ENCODE measurements at regions not wholly inside any gene's neighbourhood (a gene's known extent, or its start where the extent isn't known, plus 50 kb on each side); places are given as distances from the start of the nearest gene placed in this dataset.
A peak's percentile ranks its signal among the peaks of the same experiment; 100 is the strongest.

DNA sequence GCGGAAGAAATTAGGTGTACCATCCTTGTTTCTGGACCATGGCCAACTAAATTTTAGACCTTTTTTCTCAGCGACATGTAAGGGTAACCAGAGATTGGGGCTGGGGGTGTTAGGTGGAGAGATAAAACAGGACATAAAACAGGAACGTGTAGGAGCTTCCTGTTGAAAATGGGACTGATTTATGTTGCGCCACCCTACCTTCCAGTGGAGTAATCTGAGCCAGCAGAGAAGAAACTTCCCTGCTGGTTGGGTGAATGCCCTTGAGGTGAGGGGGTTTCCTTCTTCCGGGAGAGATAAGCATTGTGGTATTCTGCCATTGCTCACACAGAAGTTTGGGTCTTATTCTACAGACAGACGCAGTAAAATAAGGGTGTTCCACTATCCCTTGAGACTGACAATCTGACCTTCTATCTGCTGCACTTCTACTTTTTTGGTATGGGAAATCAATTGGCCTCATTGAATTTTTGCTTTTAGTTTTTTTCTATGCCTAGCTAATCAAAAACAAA, 417.6 kb downstream of the PCNX1 start:
- DNase-seq (ENCODE audit: low spot score) = no peak
- H3K9me3 ChIP-seq (ENCODE audit: control insufficient read depth in 4 of 4, low read length in 3 of 4) = no peaks in the 10 kb centered on the region
- no peak overlapping the region for H3K4me3 ChIP-seq (ENCODE audit: low read depth in 1 of 3, low read length in 3 of 3)
- H3K27me3 ChIP-seq (ENCODE audit: control insufficient read depth in 4 of 4, insufficient read depth in 4 of 4, low read length in 3 of 4) = no peaks in the 10 kb centered on the region
- peaks cover 2 to 47% (median 24%) of the 10 kb centered on the region in 4 donors for H3K4me1 ChIP-seq (ENCODE audit: control insufficient read depth in 4 of 4, insufficient read depth in 4 of 4, low read length in 3 of 4)
- 45% methylated on average over 6 of the region's 6 CpGs for WGBS
- peak overlapping the region; percentile 37 to 46 for H3K27ac ChIP-seq (ENCODE audit: low read depth in 1 of 2, low read length in 2 of 2)
- TF ChIP-seq RXRA (IDR thresholded peaks at IDR 0.05) (peak; percentile 39 to 71), HNF4G (IDR thresholded peaks at IDR 0.05) (no peak), RAD21 (IDR thresholded peaks at IDR 0.05) (peak in 1 of 2 donors; percentile 44)
- H3K36me3 ChIP-seq (ENCODE audit: control insufficient read depth in 4 of 4, insufficient read depth in 3 of 4, low read depth in 1 of 4, low read length in 3 of 4) = no peaks in the 10 kb centered on the region
- H3K9ac ChIP-seq (ENCODE audit: low read depth in 1 of 2, low read length in 2 of 2) = no peak overlapping the region

DNA sequence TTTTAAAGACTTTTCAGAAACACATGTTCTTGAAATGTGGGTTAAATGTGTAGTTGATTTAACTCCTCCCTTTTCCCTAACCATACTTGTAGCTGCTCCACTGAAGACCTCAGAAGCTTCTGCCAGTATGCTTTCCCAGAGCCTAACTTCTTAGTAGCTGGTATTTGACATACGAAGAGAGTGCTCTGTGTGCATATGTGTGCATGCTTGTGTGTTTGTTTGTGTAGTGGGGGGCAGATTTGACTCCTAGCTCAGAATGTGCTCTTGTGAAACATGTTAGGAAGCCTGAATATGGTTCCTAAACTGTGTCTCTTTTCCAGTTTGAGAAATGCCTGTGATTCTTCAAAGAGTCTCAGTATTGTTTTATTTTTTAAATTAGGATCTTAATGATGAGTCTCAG, 420.4 kb downstream of the PCNX1 start:
- H3K4me1 ChIP-seq (ENCODE audit: control insufficient read depth in 4 of 4, insufficient read depth in 4 of 4, low read length in 3 of 4) = peaks cover 2 to 33% (median 13%) of the 10 kb centered on the region in 4 donors
- no peaks in the 10 kb centered on the region for H3K27me3 ChIP-seq (ENCODE audit: control insufficient read depth in 4 of 4, insufficient read depth in 4 of 4, low read length in 3 of 4)
- 40% methylated on average over 1 of the region's 1 CpG for WGBS
- DNase-seq (ENCODE audit: low spot score) = no peak
- H3K4me3 ChIP-seq (ENCODE audit: low read depth in 1 of 3, low read length in 3 of 3) = no peak overlapping the region
- H3K27ac ChIP-seq (ENCODE audit: low read depth in 1 of 2, low read length in 2 of 2) = peak overlapping the region; percentile 23 to 45
- H3K9ac ChIP-seq (ENCODE audit: low read depth in 1 of 2, low read length in 2 of 2) = no peak overlapping the region
- no peaks in the 10 kb centered on the region for H3K36me3 ChIP-seq (ENCODE audit: control insufficient read depth in 4 of 4, insufficient read depth in 3 of 4, low read depth in 1 of 4, low read length in 3 of 4)
- no peaks in the 10 kb centered on the region for H3K9me3 ChIP-seq (ENCODE audit: control insufficient read depth in 4 of 4, low read length in 3 of 4)
- TF ChIP-seq, protein P1, sequence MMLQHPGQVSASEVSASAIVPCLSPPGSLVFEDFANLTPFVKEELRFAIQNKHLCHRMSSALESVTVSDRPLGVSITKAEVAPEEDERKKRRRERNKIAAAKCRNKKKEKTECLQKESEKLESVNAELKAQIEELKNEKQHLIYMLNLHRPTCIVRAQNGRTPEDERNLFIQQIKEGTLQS (IDR thresholded peaks at IDR 0.05) = no peak
- TF ChIP-seq SP1 (IDR thresholded peaks at IDR 0.05) (peak; percentile 63), RXRA (IDR thresholded peaks at IDR 0.05) (no peak), HNF4A (conservative IDR thresholded peaks at IDR 0.05) (peak; percentile 16 to 40), GABPA (IDR thresholded peaks at IDR 0.05 in 1 of 2, conservative IDR thresholded peaks at IDR 0.05 in 1 of 2) (no peak), RAD21 (IDR thresholded peaks at IDR 0.05) (peak; percentile 10 to 51), YY1 (IDR thresholded peaks at IDR 0.05) (no peak), JUND (IDR thresholded peaks at IDR 0.05) (no peak), FOXA1 (IDR thresholded peaks at IDR 0.05) (no peak)
- TF ChIP-seq, protein P2, sequence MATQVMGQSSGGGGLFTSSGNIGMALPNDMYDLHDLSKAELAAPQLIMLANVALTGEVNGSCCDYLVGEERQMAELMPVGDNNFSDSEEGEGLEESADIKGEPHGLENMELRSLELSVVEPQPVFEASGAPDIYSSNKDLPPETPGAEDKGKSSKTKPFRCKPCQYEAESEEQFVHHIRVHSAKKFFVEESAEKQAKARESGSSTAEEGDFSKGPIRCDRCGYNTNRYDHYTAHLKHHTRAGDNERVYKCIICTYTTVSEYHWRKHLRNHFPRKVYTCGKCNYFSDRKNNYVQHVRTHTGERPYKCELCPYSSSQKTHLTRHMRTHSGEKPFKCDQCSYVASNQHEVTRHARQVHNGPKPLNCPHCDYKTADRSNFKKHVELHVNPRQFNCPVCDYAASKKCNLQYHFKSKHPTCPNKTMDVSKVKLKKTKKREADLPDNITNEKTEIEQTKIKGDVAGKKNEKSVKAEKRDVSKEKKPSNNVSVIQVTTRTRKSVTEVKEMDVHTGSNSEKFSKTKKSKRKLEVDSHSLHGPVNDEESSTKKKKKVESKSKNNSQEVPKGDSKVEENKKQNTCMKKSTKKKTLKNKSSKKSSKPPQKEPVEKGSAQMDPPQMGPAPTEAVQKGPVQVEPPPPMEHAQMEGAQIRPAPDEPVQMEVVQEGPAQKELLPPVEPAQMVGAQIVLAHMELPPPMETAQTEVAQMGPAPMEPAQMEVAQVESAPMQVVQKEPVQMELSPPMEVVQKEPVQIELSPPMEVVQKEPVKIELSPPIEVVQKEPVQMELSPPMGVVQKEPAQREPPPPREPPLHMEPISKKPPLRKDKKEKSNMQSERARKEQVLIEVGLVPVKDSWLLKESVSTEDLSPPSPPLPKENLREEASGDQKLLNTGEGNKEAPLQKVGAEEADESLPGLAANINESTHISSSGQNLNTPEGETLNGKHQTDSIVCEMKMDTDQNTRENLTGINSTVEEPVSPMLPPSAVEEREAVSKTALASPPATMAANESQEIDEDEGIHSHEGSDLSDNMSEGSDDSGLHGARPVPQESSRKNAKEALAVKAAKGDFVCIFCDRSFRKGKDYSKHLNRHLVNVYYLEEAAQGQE (IDR thresholded peaks at IDR 0.05) = no peak
- TF ChIP-seq, protein P3, sequence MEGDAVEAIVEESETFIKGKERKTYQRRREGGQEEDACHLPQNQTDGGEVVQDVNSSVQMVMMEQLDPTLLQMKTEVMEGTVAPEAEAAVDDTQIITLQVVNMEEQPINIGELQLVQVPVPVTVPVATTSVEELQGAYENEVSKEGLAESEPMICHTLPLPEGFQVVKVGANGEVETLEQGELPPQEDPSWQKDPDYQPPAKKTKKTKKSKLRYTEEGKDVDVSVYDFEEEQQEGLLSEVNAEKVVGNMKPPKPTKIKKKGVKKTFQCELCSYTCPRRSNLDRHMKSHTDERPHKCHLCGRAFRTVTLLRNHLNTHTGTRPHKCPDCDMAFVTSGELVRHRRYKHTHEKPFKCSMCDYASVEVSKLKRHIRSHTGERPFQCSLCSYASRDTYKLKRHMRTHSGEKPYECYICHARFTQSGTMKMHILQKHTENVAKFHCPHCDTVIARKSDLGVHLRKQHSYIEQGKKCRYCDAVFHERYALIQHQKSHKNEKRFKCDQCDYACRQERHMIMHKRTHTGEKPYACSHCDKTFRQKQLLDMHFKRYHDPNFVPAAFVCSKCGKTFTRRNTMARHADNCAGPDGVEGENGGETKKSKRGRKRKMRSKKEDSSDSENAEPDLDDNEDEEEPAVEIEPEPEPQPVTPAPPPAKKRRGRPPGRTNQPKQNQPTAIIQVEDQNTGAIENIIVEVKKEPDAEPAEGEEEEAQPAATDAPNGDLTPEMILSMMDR (IDR thresholded peaks at IDR 0.05; ENCODE audit: low read depth, low read length, missing input control) = no peak
- TF ChIP-seq, protein P4, sequence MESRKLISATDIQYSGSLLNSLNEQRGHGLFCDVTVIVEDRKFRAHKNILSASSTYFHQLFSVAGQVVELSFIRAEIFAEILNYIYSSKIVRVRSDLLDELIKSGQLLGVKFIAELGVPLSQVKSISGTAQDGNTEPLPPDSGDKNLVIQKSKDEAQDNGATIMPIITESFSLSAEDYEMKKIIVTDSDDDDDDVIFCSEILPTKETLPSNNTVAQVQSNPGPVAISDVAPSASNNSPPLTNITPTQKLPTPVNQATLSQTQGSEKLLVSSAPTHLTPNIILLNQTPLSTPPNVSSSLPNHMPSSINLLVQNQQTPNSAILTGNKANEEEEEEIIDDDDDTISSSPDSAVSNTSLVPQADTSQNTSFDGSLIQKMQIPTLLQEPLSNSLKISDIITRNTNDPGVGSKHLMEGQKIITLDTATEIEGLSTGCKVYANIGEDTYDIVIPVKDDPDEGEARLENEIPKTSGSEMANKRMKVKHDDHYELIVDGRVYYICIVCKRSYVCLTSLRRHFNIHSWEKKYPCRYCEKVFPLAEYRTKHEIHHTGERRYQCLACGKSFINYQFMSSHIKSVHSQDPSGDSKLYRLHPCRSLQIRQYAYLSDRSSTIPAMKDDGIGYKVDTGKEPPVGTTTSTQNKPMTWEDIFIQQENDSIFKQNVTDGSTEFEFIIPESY (IDR thresholded peaks at IDR 0.05) = no peak
- TF ChIP-seq, protein P5, sequence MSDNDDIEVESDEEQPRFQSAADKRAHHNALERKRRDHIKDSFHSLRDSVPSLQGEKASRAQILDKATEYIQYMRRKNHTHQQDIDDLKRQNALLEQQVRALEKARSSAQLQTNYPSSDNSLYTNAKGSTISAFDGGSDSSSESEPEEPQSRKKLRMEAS (IDR thresholded peaks at IDR 0.05) = peak; percentile 29
